ENCODE measurements at regions not wholly inside any gene's neighbourhood (a gene's known extent, or its start where the extent isn't known, plus 50 kb on each side); places are given as distances from the start of the nearest gene placed in this dataset.

GRCh38 chr9:87088192-87088591, 140.9 kb upstream of the GAS1 start:
- Histone ChIP-seq H4K8ac (ENCODE audit: low read depth, low read length) (no peak overlapping the region), H2BK120ac (ENCODE audit: insufficient read depth, low read length, poor library complexity) (no peak overlapping the region), H3K23ac (ENCODE audit: low read length) (no peak overlapping the region), H3K4ac (ENCODE audit: low read depth, low read length) (no peak overlapping the region), H4K91ac (ENCODE audit: low read depth, low read length) (no peak overlapping the region), H3K14ac (ENCODE audit: low read length) (no peak overlapping the region), H2AFZ (ENCODE audit: insufficient read depth, low read length, poor library complexity) (no peak overlapping the region), H3K36me3 (ENCODE audit: control insufficient read depth in 1 of 2, insufficient read depth in 2 of 2, low read length in 2 of 2) (peaks cover 0 to 1% of the 10 kb centered on the region in 2 experiments), H3K4me3 (ENCODE audit: low read depth, low read length) (no peak overlapping the region), H3K27ac (ENCODE audit: low read depth, low read length) (no peak overlapping the region), H3K79me1 (ENCODE audit: low read length) (peaks cover 2% of the 10 kb centered on the region), H3K18ac (ENCODE audit: low read length) (no peak overlapping the region), H3K9me3 (ENCODE audit: insufficient read depth, low read depth, low read length) (peaks cover 1% of the 10 kb centered on the region), H2BK5ac (ENCODE audit: low read depth, low read length, poor library complexity) (no peak overlapping the region), H4K12ac (ENCODE audit: low read depth, low read length) (no peak overlapping the region), H2AK5ac (ENCODE audit: low read length) (no peak overlapping the region), H3K27me3 (ENCODE audit: insufficient read depth, low read length) (no peaks in the 10 kb centered on the region), H2BK12ac (ENCODE audit: low read length) (no peak overlapping the region), H3K9ac (ENCODE audit: low read length) (no peak overlapping the region), H3K4me1 (ENCODE audit: control insufficient read depth in 1 of 2, insufficient read depth in 2 of 2, low read length in 2 of 2) (peaks cover 4 to 7% of the 10 kb centered on the region in 2 experiments), H3K79me2 (ENCODE audit: control insufficient read depth, insufficient read depth, low read length, poor library complexity) (no peaks in the 10 kb centered on the region), H3K4me2 (ENCODE audit: low read length) (no peak overlapping the region)
- WGBS (ENCODE audit: extremely low coverage, insufficient coverage, insufficient read length), result no CpG with 5 or more reads among the region's 1 CpG
- peak in 1 of 2 donors; percentile 64 for DNase-seq

GRCh38 chr9:87088621-87089365, 141.5 kb upstream of the GAS1 start:
- Histone ChIP-seq H3K9ac (ENCODE audit: low read length) (no peak overlapping the region), H3K4me1 (ENCODE audit: control insufficient read depth in 1 of 2, insufficient read depth in 2 of 2, low read length in 2 of 2) (peaks cover 4 to 7% of the 10 kb centered on the region in 2 experiments), H2BK120ac (ENCODE audit: insufficient read depth, low read length, poor library complexity) (no peak overlapping the region), H3K4ac (ENCODE audit: low read depth, low read length) (no peak overlapping the region), H2BK5ac (ENCODE audit: low read depth, low read length, poor library complexity) (no peak overlapping the region), H2AFZ (ENCODE audit: insufficient read depth, low read length, poor library complexity) (no peak overlapping the region), H3K4me2 (ENCODE audit: low read length) (no peak overlapping the region), H3K36me3 (ENCODE audit: control insufficient read depth in 1 of 2, insufficient read depth in 2 of 2, low read length in 2 of 2) (peaks cover 0 to 1% of the 10 kb centered on the region in 2 experiments), H4K8ac (ENCODE audit: low read depth, low read length) (no peak overlapping the region), H3K23ac (ENCODE audit: low read length) (no peak overlapping the region), H4K91ac (ENCODE audit: low read depth, low read length) (no peak overlapping the region), H3K18ac (ENCODE audit: low read length) (no peak overlapping the region), H2AK5ac (ENCODE audit: low read length) (no peak overlapping the region), H2BK12ac (ENCODE audit: low read length) (no peak overlapping the region), H3K79me2 (ENCODE audit: control insufficient read depth, insufficient read depth, low read length, poor library complexity) (no peaks in the 10 kb centered on the region), H3K27ac (ENCODE audit: low read depth, low read length) (no peak overlapping the region), H4K12ac (ENCODE audit: low read depth, low read length) (no peak overlapping the region), H3K27me3 (ENCODE audit: insufficient read depth, low read length) (no peaks in the 10 kb centered on the region), H3K14ac (ENCODE audit: low read length) (no peak overlapping the region), H3K9me3 (ENCODE audit: insufficient read depth, low read depth, low read length) (peaks cover 1% of the 10 kb centered on the region), H3K79me1 (ENCODE audit: low read length) (peaks cover 2% of the 10 kb centered on the region), H3K4me3 (ENCODE audit: low read depth, low read length) (no peak overlapping the region)
- DNase-seq, result no peak
- no CpG with 5 or more reads among the region's 5 CpGs for WGBS (ENCODE audit: extremely low coverage, insufficient coverage, insufficient read length)

GRCh38 chr9:87089506-87089905, 142.2 kb upstream of the GAS1 start:
- no peak for DNase-seq
- Histone ChIP-seq H3K79me2 (ENCODE audit: control insufficient read depth, insufficient read depth, low read length, poor library complexity) (no peaks in the 10 kb centered on the region), H2BK12ac (ENCODE audit: low read length) (no peak overlapping the region), H3K79me1 (ENCODE audit: low read length) (peaks cover 2% of the 10 kb centered on the region), H3K9me3 (ENCODE audit: insufficient read depth, low read depth, low read length) (peaks cover 1% of the 10 kb centered on the region), H2BK5ac (ENCODE audit: low read depth, low read length, poor library complexity) (no peak overlapping the region), H3K4me3 (ENCODE audit: low read depth, low read length) (no peak overlapping the region), H3K27ac (ENCODE audit: low read depth, low read length) (no peak overlapping the region), H3K27me3 (ENCODE audit: insufficient read depth, low read length) (no peaks in the 10 kb centered on the region), H2AFZ (ENCODE audit: insufficient read depth, low read length, poor library complexity) (no peak overlapping the region), H3K4me2 (ENCODE audit: low read length) (no peak overlapping the region), H4K12ac (ENCODE audit: low read depth, low read length) (no peak overlapping the region), H3K4ac (ENCODE audit: low read depth, low read length) (no peak overlapping the region), H4K8ac (ENCODE audit: low read depth, low read length) (no peak overlapping the region), H2BK120ac (ENCODE audit: insufficient read depth, low read length, poor library complexity) (no peak overlapping the region), H3K4me1 (ENCODE audit: control insufficient read depth in 1 of 2, insufficient read depth in 2 of 2, low read length in 2 of 2) (peaks cover under 1% of the 10 kb centered on the region in 2 experiments), H3K23ac (ENCODE audit: low read length) (no peak overlapping the region), H3K18ac (ENCODE audit: low read length) (no peak overlapping the region), H3K9ac (ENCODE audit: low read length) (no peak overlapping the region), H3K36me3 (ENCODE audit: control insufficient read depth in 1 of 2, insufficient read depth in 2 of 2, low read length in 2 of 2) (peaks cover 0 to 1% of the 10 kb centered on the region in 2 experiments), H2AK5ac (ENCODE audit: low read length) (no peak overlapping the region), H3K14ac (ENCODE audit: low read length) (no peak overlapping the region), H4K91ac (ENCODE audit: low read depth, low read length) (no peak overlapping the region)
- WGBS (ENCODE audit: extremely low coverage, insufficient coverage, insufficient read length), result no CpG with 5 or more reads among the region's 2 CpGs

DNA sequence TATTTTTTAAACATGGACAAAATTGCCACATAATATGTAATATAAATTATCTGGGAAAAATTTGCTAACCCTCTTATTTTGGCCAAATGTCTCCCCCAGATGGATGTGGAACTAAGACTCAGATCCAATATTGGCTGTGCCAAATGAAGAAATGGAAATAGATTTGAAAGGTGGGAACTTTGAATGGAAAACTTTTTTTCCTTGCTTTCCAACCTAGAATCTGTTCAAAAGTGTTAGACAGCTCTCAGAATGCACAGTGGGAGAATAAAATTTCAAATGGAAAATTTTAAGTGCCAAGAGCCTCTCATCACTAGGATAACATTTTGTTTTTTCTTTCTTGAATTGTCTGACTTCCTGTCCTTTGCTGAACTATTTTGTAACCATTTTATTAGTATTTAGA, 142.6 kb upstream of the GAS1 start:
- Histone ChIP-seq H3K9me3 (ENCODE audit: insufficient read depth, low read depth, low read length) (peaks cover 1% of the 10 kb centered on the region), H3K4me1 (ENCODE audit: control insufficient read depth in 1 of 2, insufficient read depth in 2 of 2, low read length in 2 of 2) (no peaks in the 10 kb centered on the region), H3K4me2 (ENCODE audit: low read length) (no peak overlapping the region), H2BK120ac (ENCODE audit: insufficient read depth, low read length, poor library complexity) (no peak overlapping the region), H3K79me2 (ENCODE audit: control insufficient read depth, insufficient read depth, low read length, poor library complexity) (no peaks in the 10 kb centered on the region), H4K8ac (ENCODE audit: low read depth, low read length) (no peak overlapping the region), H2BK5ac (ENCODE audit: low read depth, low read length, poor library complexity) (no peak overlapping the region), H3K14ac (ENCODE audit: low read length) (no peak overlapping the region), H3K79me1 (ENCODE audit: low read length) (peaks cover 2% of the 10 kb centered on the region), H4K12ac (ENCODE audit: low read depth, low read length) (no peak overlapping the region), H3K9ac (ENCODE audit: low read length) (no peak overlapping the region), H3K27me3 (ENCODE audit: insufficient read depth, low read length) (no peaks in the 10 kb centered on the region), H3K23ac (ENCODE audit: low read length) (no peak overlapping the region), H2AFZ (ENCODE audit: insufficient read depth, low read length, poor library complexity) (no peak overlapping the region), H3K36me3 (ENCODE audit: control insufficient read depth in 1 of 2, insufficient read depth in 2 of 2, low read length in 2 of 2) (peaks cover 0 to 1% of the 10 kb centered on the region in 2 experiments), H3K4me3 (ENCODE audit: low read depth, low read length) (no peak overlapping the region), H3K27ac (ENCODE audit: low read depth, low read length) (no peak overlapping the region), H2AK5ac (ENCODE audit: low read length) (no peak overlapping the region), H2BK12ac (ENCODE audit: low read length) (no peak overlapping the region), H4K91ac (ENCODE audit: low read depth, low read length) (no peak overlapping the region), H3K18ac (ENCODE audit: low read length) (no peak overlapping the region), H3K4ac (ENCODE audit: low read depth, low read length) (no peak overlapping the region)
- DNase-seq, result no peak
